NCI-H1694 (cell line): ENCODE measurements at regions not wholly inside any gene's neighbourhood (a gene's known extent, or its start where the extent isn't known, plus 50 kb on each side); places are given as distances from the start of the nearest gene placed in this dataset.

ENCODE experiments used
- DNase-seq: peaks from one replicate; lab custom pipeline; 2025; lab: John Stamatoyannopoulos, UW

DNA sequence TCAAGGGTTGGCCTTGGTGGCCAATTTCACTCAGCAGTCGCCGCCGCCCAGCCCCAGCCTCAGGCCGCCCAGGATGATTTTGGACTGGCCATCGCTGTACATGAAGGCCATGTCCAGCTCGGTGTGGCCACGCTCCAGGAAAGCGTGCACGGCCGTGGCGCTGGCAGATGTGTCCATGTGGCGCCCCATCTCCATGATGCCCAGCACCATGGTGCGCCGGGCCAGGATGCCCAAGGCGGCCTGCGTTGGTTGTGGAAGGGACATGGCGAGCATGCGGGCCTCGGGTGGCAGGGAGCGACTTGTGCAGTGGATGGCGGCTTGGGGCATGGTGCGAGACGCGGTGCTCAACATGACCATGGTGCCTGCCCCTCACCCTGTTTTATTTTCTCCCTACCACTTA lies 55.4 kb downstream of the ZCCHC12 start:
- DNase-seq = no peak

- no peak for DNase-seq
Measured at GRCh38 chrX:118879586-118879985, 56.0 kb downstream of the ZCCHC12 start.

GRCh38 chrX:118883994-118884393 lies 60.4 kb downstream of the ZCCHC12 start:
- no peak for DNase-seq

- DNase-seq = no peak
Measured at GRCh38 chrX:118884552-118885138, 61.0 kb downstream of the ZCCHC12 start.

- no peak for DNase-seq
Measured at GRCh38 chrX:118893923-118894322, 70.3 kb downstream of the ZCCHC12 start.

- peak; percentile 77 for DNase-seq
Measured at GRCh38 chrX:118901991-118902390, 72.4 kb upstream of the LONRF3 start.

DNA sequence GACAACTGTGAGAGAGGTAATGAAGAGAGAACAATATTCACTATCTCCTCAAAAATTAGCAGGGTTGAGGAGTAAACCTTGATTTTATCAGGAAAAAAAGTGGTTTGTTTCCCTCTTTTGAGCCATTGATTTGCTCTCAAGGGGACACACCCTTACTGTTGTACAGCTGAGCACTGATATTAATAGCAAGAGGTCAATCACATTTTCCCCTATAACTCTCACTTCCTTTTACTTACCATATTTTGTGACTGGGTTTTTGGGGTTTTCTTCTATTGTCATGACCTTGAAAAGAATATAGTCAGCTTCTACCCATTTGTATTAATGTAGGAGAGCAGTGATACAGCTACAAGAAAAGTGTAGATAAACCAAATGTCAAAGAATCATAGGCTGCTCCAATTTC lies 70.2 kb upstream of the LONRF3 start:
- no peak for DNase-seq

DNA sequence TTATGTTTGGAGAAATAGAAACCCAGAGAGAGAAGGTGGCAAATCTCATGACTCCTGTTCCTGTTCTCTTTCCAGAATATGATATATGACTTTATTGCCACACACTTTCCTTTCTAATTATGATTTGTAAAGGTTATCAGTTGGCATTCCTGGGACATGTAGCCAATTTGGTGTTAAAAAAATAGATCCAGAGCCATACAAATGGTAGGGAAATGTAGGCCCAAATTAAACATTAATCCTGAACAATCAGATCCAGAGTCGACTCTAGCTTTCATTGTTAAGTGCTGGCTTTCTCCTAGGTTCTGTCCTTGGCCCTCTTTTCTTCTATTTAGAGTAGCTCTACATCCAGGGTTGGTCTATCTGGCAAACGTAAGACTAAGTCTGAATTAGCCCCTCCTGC lies 69.8 kb upstream of the LONRF3 start:
- DNase-seq = no peak
